C4-2B (cell line): ENCODE measurements at regions not wholly inside any gene's neighbourhood (a gene's known extent, or its start where the extent isn't known, plus 50 kb on each side); places are given as distances from the start of the nearest gene placed in this dataset.

Experiments used
- H3K27ac ChIP-seq: fragments of 450-650 bp; 2 replicates; pipeline ENCODE4 v1.5.1; 2017
- CTCF ChIP-seq: fragments of 450-650 bp; conservative IDR thresholded peaks from 2 replicates; pipeline ENCODE4 v1.5.1; 2017; ENCODE audit warnings: mild to moderate bottlenecking
- ZFX ChIP-seq: fragments of 450-650 bp; IDR thresholded peaks from 2 replicates; pipeline ENCODE4 v1.6.1; 2017

GRCh38 chr22:48545987-48546386 lies 1281.7 kb downstream of the BRD1 start:
- TF ChIP-seq ZFX (no peak), CTCF (no peak)
- H3K27ac ChIP-seq: no peak overlapping the region

GRCh38 chr22:48541401-48542098 lies 1286.1 kb downstream of the BRD1 start:
- no peak for TF ChIP-seq CTCF
- TF ChIP-seq ZFX: no peak
- no peak overlapping the region for H3K27ac ChIP-seq

- TF ChIP-seq ZFX: no peak
- no peak for TF ChIP-seq CTCF
- H3K27ac ChIP-seq: no peak overlapping the region
These were observed 1288.4 kb downstream of the BRD1 start for GRCh38 chr22:48539261-48539660.

GRCh38 chr22:48538291-48538820 lies 1289.3 kb downstream of the BRD1 start:
- no peak for TF ChIP-seq ZFX
- no peak for TF ChIP-seq CTCF
- H3K27ac ChIP-seq: no peak overlapping the region

- TF ChIP-seq ZFX (no peak), CTCF (no peak)
- no peak overlapping the region for H3K27ac ChIP-seq
These were observed 1290.4 kb downstream of the BRD1 start for GRCh38 chr22:48537343-48537680.

GRCh38 chr22:48536541-48537342 lies 1290.9 kb downstream of the BRD1 start:
- no peak overlapping the region for H3K27ac ChIP-seq
- TF ChIP-seq ZFX (no peak), CTCF (no peak)

- H3K27ac ChIP-seq: no peak overlapping the region
- TF ChIP-seq CTCF (no peak), ZFX (no peak)
These were observed 1291.7 kb downstream of the BRD1 start for GRCh38 chr22:48535868-48536540.
